Spinal cord (tissue), 9 donors: ENCODE measurements at regions not wholly inside any gene's neighbourhood (a gene's known extent, or its start where the extent isn't known, plus 50 kb on each side); places are given as distances from the start of the nearest gene placed in this dataset.
A peak's percentile ranks its signal among the peaks of the same experiment; 100 is the strongest.
"Not testable (repeated sequence)": the region's sequence is repeated elsewhere in the genome, so short reads cannot be mapped to it uniquely, and the experiment has no call there.

Experiments
- DNase-seq, 6 donors: peaks; one replicate each; pipeline versions ENCODE4 v3.0.0 to v3.0.0-alpha.2; 2013 to 2015; ENCODE audit warnings: low spot score in 6 of 6, low read depth in 4 of 6
- H3K27ac ChIP-seq: one replicate; pipeline ENCODE4 v1.5.1; 2013; ENCODE audit warnings: low read depth, low read length, control low read depth
- H3K27me3 ChIP-seq: one replicate; pipeline ENCODE4 v1.6.1; 2013; ENCODE audit warnings: low read length; ENCODE audit not compliant: control insufficient read depth, insufficient read depth
- H3K36me3 ChIP-seq: one replicate; pipeline ENCODE4 v1.6.1; 2013; ENCODE audit warnings: low read length; ENCODE audit not compliant: control insufficient read depth, insufficient read depth
- H3K4me1 ChIP-seq: one replicate; pipeline ENCODE4 v1.6.1; 2013; ENCODE audit warnings: low read length; ENCODE audit not compliant: control insufficient read depth, insufficient read depth
- H3K4me3 ChIP-seq: one replicate; pipeline ENCODE4 v1.5.1; 2013; ENCODE audit warnings: low read depth, low read length, control low read depth
- H3K9me3 ChIP-seq: one replicate; pipeline ENCODE4 v1.6.1; 2013; ENCODE audit warnings: low read length; ENCODE audit not compliant: control insufficient read depth, insufficient read depth
- WGBS: methylation state at CpG from one replicate; pipeline ENCODE4 v1.1.5; 2013; ENCODE audit warnings: missing lambda C conversion rate; ENCODE audit not compliant: insufficient coverage; 5-methylcytosine and 5-hydroxymethylcytosine counted together
- donor health status: healthy.

DNA sequence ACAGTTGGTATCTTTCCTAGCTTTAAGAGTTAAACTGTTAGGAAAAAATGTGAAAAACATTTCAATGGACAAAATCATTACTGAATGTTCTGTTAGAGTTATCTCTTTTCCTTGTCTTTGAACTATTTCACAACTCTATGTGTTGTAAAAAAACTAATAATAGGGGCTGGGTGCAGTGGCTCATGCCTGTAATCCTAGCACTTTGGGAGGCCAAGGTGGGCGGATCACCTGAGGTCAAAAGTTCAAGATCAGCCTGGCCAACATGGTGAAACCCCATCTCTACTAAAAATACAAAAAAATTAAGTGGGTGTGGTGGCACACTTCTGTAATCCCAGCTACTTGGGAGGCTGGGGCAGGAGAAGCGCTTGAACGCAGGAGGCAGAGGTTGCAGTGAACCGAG, 184.0 kb upstream of the P2RY1 start:
- H3K36me3 ChIP-seq, H3K4me1 ChIP-seq, H3K27me3 ChIP-seq, H3K9me3 ChIP-seq, DNase-seq: not testable (repeated sequence)
- WGBS, result 100% methylated on average over 3 of the region's 4 CpGs
- H3K4me3 ChIP-seq, result peak overlapping the region; percentile 31
- peak overlapping the region; percentile 79 for H3K27ac ChIP-seq

GRCh38 chr3:152656214-152656971, 178.5 kb upstream of the P2RY1 start:
- DNase-seq, result peak in 2 of 6 donors; percentile 62 to 67
- Histone ChIP-seq H3K27me3 (no peaks in the 10 kb centered on the region), H3K27ac (peak overlapping the region; percentile 87), H3K9me3 (no peaks in the 10 kb centered on the region), H3K4me3 (peak overlapping the region; percentile 4), H3K36me3 (no peaks in the 10 kb centered on the region), H3K4me1 (peaks cover 7% of the 10 kb centered on the region)
- 18% methylated on average over 6 of the region's 10 CpGs for WGBS

DNA sequence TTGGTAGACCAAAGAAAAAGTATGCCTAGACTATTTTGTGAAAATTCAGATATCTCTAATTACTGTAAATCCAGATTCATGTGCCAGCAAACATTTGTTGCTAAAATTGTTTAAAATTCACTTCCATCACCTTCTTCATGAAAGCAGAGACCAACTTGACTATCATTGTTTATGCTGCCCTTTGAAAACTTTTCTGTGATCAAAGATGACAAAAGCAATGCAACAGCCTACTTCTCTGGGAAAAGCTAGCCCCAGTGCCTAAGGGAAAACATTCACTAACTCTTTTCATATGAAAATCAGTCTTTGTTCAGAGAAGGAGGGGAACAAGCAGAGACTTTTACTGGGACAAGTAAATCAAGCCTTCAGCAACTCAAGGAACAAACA, 178.0 kb upstream of the P2RY1 start:
- H3K4me1 ChIP-seq, result peaks cover 7% of the 10 kb centered on the region
- peak overlapping the region; percentile 87 for H3K27ac ChIP-seq
- no peaks in the 10 kb centered on the region for H3K36me3 ChIP-seq
- no peak overlapping the region for H3K4me3 ChIP-seq
- H3K9me3 ChIP-seq, result no peaks in the 10 kb centered on the region
- H3K27me3 ChIP-seq, result no peaks in the 10 kb centered on the region
- DNase-seq, result peak in 2 of 6 donors; percentile 76 to 78

GRCh38 chr3:152658977-152659720, 175.8 kb upstream of the P2RY1 start:
- 44% methylated on average over 2 of the region's 5 CpGs for WGBS
- Histone ChIP-seq H3K4me3 (no peak overlapping the region), H3K4me1 (peaks cover 7% of the 10 kb centered on the region)

DNA sequence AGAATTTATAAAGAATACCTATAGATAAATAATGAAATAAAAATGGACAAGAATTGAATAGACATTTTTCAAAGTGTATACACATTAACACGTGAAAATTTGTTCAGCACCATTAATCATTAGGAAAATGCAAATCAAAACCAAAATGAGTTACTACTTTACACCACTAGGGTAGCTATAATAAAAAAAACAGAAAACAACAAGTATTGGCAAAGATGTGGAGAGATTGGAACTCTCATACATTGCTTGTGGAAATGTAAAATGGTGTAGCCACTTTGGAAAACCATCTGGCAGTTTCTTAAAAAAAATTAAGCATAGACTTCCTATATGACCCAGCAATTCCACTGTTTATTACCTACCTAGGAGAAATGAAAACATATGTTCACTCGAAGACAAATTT, 172.8 kb upstream of the P2RY1 start:
- no peaks in the 10 kb centered on the region for H3K27me3 ChIP-seq
- H3K9me3 ChIP-seq, result no peaks in the 10 kb centered on the region
- H3K4me1 ChIP-seq, result peaks cover 4% of the 10 kb centered on the region
- WGBS, result 100% methylated on average over 1 of the region's 2 CpGs
- no peak overlapping the region for H3K4me3 ChIP-seq
- no peak for DNase-seq
- H3K27ac ChIP-seq, result no peak overlapping the region
- no peaks in the 10 kb centered on the region for H3K36me3 ChIP-seq

More at GRCh38 chr3:152658977-152659720, 175.8 kb upstream of the P2RY1 start:
- H3K27me3 ChIP-seq, result no peaks in the 10 kb centered on the region
- peak overlapping the region; percentile 38 for H3K27ac ChIP-seq
- no peaks in the 10 kb centered on the region for H3K36me3 ChIP-seq
- no peak for DNase-seq
- H3K9me3 ChIP-seq, result no peaks in the 10 kb centered on the region

DNA sequence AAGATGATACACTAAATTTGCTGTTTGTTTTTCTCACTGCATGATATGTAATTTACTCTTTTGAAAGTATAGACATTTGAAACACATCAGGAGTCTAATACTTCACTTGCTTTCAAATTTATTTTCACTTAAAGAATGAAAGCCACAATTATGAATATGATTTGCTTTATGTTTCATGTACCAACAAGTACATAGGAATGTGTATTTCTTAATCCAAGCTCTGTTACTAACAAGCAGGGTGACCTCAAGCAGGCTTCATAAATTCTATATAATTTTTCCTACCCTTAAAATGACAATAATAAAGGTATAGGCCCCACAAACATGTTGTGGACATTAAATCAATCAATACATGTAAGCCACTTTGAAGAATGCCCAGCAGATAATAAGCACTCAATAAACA, 170.2 kb upstream of the P2RY1 start:
- no peak for DNase-seq
- no peak overlapping the region for H3K27ac ChIP-seq
- no peaks in the 10 kb centered on the region for H3K4me1 ChIP-seq
- H3K36me3 ChIP-seq, result no peaks in the 10 kb centered on the region
- no peaks in the 10 kb centered on the region for H3K9me3 ChIP-seq
- no peaks in the 10 kb centered on the region for H3K27me3 ChIP-seq
- H3K4me3 ChIP-seq, result no peak overlapping the region

DNA sequence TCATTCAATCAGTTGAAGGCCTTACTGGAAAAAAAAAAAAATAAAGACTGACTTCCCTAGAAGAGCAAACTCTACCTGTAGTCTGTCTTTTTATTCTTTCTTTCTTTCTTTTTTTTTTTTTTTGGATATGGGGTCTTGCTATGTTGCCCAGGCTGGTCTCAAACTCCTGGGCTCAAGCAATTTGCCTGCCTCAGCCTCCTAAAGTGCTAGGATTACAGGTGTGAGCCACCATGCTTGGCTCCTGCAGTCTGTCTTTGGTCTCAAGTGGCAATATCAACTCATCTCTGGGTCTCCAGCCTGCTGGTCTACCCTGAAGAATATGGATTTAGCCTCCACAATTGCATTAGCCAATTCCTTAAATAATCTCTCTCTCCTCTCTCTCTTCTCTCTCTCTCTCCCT, 167.7 kb upstream of the P2RY1 start:
- Histone ChIP-seq H3K9me3 (no peaks in the 10 kb centered on the region), H3K4me3 (no peak overlapping the region), H3K4me1 (no peaks in the 10 kb centered on the region), H3K36me3 (no peaks in the 10 kb centered on the region), H3K27me3 (no peaks in the 10 kb centered on the region), H3K27ac (no peak overlapping the region)
- DNase-seq, result no peak

DNA sequence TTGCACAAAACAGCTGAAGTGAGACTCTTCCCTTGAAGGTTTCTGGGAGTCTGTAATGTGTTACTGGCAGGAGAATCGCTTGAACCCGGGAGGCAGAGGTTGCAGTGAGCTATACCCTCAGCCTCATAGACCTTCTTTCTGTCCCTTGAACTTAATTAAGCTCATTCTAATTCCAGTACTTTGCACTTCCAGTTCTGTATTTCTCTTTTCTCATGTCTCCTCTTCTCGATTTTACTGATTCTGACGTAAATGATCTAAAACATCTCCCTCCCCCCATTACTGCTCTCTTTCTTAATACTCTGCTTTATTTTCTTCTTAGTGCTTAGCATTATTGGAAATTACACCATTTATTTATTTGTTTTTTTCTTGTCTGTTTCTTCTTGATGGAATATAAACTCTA, 165.4 kb upstream of the P2RY1 start:
- no peak overlapping the region for H3K4me3 ChIP-seq
- no CpG with 5 or more reads among the region's 4 CpGs for WGBS
- no peaks in the 10 kb centered on the region for H3K27me3 ChIP-seq
- no peak for DNase-seq
- H3K27ac ChIP-seq, result no peak overlapping the region
- H3K9me3 ChIP-seq, result no peaks in the 10 kb centered on the region
- H3K4me1 ChIP-seq, result no peaks in the 10 kb centered on the region
- no peaks in the 10 kb centered on the region for H3K36me3 ChIP-seq

GRCh38 chr3:152671446-152672319, 163.2 kb upstream of the P2RY1 start:
- H3K27ac ChIP-seq, result no peak overlapping the region
- no peaks in the 10 kb centered on the region for H3K4me1 ChIP-seq
- no peaks in the 10 kb centered on the region for H3K9me3 ChIP-seq
- no peaks in the 10 kb centered on the region for H3K27me3 ChIP-seq
- H3K36me3 ChIP-seq, result no peaks in the 10 kb centered on the region
- H3K4me3 ChIP-seq, result no peak overlapping the region
- DNase-seq, result peak in 2 of 6 donors; percentile 8 to 61
- WGBS, result 100% methylated on average over 4 of the region's 8 CpGs
